OCI-LY1 (cell line): ENCODE measurements at regions not wholly inside any gene's neighbourhood (a gene's known extent, or its start where the extent isn't known, plus 50 kb on each side); places are given as distances from the start of the nearest gene placed in this dataset.

Source experiments
- H2AFZ ChIP-seq: fragments of 200-600 bp; sonication (generic), shearing (Covaris generic); 2 replicates; pipeline ENCODE4 v1.6.0; 2014; ENCODE audit warnings: antibody characterized with exemption, mild to moderate bottlenecking, low read length
- H3F3A ChIP-seq: fragments of 200-600 bp; sonication (generic), shearing (Covaris generic); 2 replicates; pipeline ENCODE4 v1.6.0; 2014; ENCODE audit warnings: mild to moderate bottlenecking, antibody characterized with exemption, low read length, moderate library complexity; ENCODE audit not compliant: insufficient read depth
- H3K27ac ChIP-seq: fragments of 200-600 bp; sonication (generic); 2 replicates; pipeline ENCODE4 v1.5.1; 2014; ENCODE audit warnings: low read length, mixed run types, mild to moderate bottlenecking, low read depth; ENCODE audit not compliant: poor library complexity, severe bottlenecking
- H3K27me3 ChIP-seq: fragments of 200-600 bp; sonication (generic); 2 replicates; pipeline ENCODE4 v1.6.0; 2014; ENCODE audit warnings: antibody characterized with exemption, mild to moderate bottlenecking, low read length, moderate library complexity; ENCODE audit not compliant: insufficient read depth
- H3K36me3 ChIP-seq: fragments of 200-600 bp; sonication (generic); 2 replicates; pipeline ENCODE4 v1.6.1; 2014; ENCODE audit warnings: mild to moderate bottlenecking, antibody characterized with exemption, low read length, moderate library complexity, mixed read lengths; ENCODE audit not compliant: insufficient read depth
- H3K4me1 ChIP-seq: fragments of 200-600 bp; sonication (generic); 2 replicates; pipeline ENCODE4 v1.5.1; 2014; ENCODE audit warnings: mild to moderate bottlenecking, low read length, moderate library complexity; ENCODE audit not compliant: insufficient read depth, severe bottlenecking
- H3K4me2 ChIP-seq: fragments of 200-600 bp; sonication (generic), shearing (Covaris generic); 2 replicates; pipeline ENCODE4 v1.6.1; 2014; ENCODE audit warnings: low read length
- H3K4me3 ChIP-seq: fragments of 200-600 bp; sonication (generic); 2 replicates; pipeline ENCODE4 v1.5.1; 2014; ENCODE audit warnings: low read length, low read depth, mild to moderate bottlenecking, mixed read lengths; ENCODE audit not compliant: poor library complexity, severe bottlenecking
- H3K79me2 ChIP-seq: fragments of 200-600 bp; shearing (Covaris generic); 2 replicates; pipeline ENCODE4 v1.6.1; 2016; ENCODE audit warnings: mixed run types, low read length, mixed read lengths; ENCODE audit not compliant: insufficient read depth
- H3K9ac ChIP-seq: fragments of 200-600 bp; sonication (generic), shearing (Covaris generic); 2 replicates; pipeline ENCODE4 v1.6.1; 2014; ENCODE audit warnings: mild to moderate bottlenecking, low read length, mixed read lengths
- H3K9me2 ChIP-seq: fragments of 200-600 bp; sonication (generic), shearing (Covaris generic); 2 replicates; pipeline ENCODE4 v1.6.1; 2014; ENCODE audit warnings: low read depth, mild to moderate bottlenecking, low read length, mixed read lengths
- H3K9me3 ChIP-seq: fragments of 200-600 bp; shearing (Covaris generic); 2 replicates; pipeline ENCODE4 v1.6.1; 2014; ENCODE audit warnings: low read length, mixed read lengths
- H4K20me1 ChIP-seq: fragments of 200-600 bp; sonication (generic), shearing (Covaris generic); 2 replicates; pipeline ENCODE4 v1.6.0; 2016; ENCODE audit warnings: mild to moderate bottlenecking, low read length; ENCODE audit not compliant: insufficient read depth
- CTCF ChIP-seq: fragments of 200-600 bp; sonication (generic), shearing (Covaris generic); IDR thresholded peaks from 2 replicates; pipeline ENCODE4 v1.5.1; 2017; ENCODE audit warnings: mild to moderate bottlenecking, antibody characterized with exemption, low read length, moderate library complexity, mixed read lengths
- EZH2 ChIP-seq: fragments of 200-600 bp; sonication (generic), shearing (Covaris generic); IDR thresholded peaks from 2 replicates; pipeline ENCODE4 v1.8.0; 2017; ENCODE audit warnings: borderline replicate concordance, mixed run types, mild to moderate bottlenecking, antibody characterized with exemption, low read length, moderate library complexity, mixed read lengths

GRCh38 chr5:173671121-173671949, 54.9 kb upstream of the BOD1 start:
- peaks cover 20% of the 10 kb centered on the region; the same call in 1 of the 2 replicates for H3K36me3 ChIP-seq
- peaks cover 9% of the 10 kb centered on the region for H3K9me3 ChIP-seq
- H3K4me2 ChIP-seq: no peak overlapping the region
- H3K4me1 ChIP-seq: peaks cover 27% of the 10 kb centered on the region
- no peak overlapping the region for H3K4me3 ChIP-seq
- H3K79me2 ChIP-seq: no peaks in the 10 kb centered on the region
- H3F3A ChIP-seq: no peaks in the 10 kb centered on the region
- H2AFZ ChIP-seq: no peak overlapping the region
- H3K27ac ChIP-seq: no peak overlapping the region
- no peak overlapping the region for H3K9ac ChIP-seq
- no peaks in the 10 kb centered on the region for H3K27me3 ChIP-seq
- TF ChIP-seq CTCF (no peak), EZH2 (no peak)
- H3K9me2 ChIP-seq: no peaks in the 10 kb centered on the region
- H4K20me1 ChIP-seq: no peaks in the 10 kb centered on the region

GRCh38 chr5:173672166-173672565, 55.7 kb upstream of the BOD1 start:
- TF ChIP-seq CTCF (no peak), EZH2 (no peak)
- Histone ChIP-seq H4K20me1 (no peaks in the 10 kb centered on the region), H3K4me3 (no peak overlapping the region), H3K4me2 (no peak overlapping the region), H3K27ac (no peak overlapping the region), H3K9me2 (no peaks in the 10 kb centered on the region), H3F3A (no peaks in the 10 kb centered on the region), H3K9ac (no peak overlapping the region), H3K79me2 (no peaks in the 10 kb centered on the region), H3K27me3 (no peaks in the 10 kb centered on the region), H2AFZ (no peak overlapping the region), H3K36me3 (peaks cover 20% of the 10 kb centered on the region; the same call in 1 of the 2 replicates), H3K4me1 (peaks cover 27% of the 10 kb centered on the region), H3K9me3 (peaks cover 9% of the 10 kb centered on the region)

GRCh38 chr5:173672891-173673290, 56.4 kb upstream of the BOD1 start:
- Histone ChIP-seq H3K4me1 (peaks cover 27% of the 10 kb centered on the region), H3K4me2 (no peak overlapping the region; the same call in 1 of the 2 replicates), H3K9me3 (peaks cover 9% of the 10 kb centered on the region), H3F3A (no peaks in the 10 kb centered on the region), H3K4me3 (no peak overlapping the region), H3K36me3 (peaks cover 20% of the 10 kb centered on the region; the same call in 1 of the 2 replicates), H4K20me1 (no peaks in the 10 kb centered on the region), H3K27me3 (no peaks in the 10 kb centered on the region), H2AFZ (no peak overlapping the region), H3K9me2 (no peaks in the 10 kb centered on the region), H3K27ac (no peak overlapping the region), H3K79me2 (no peaks in the 10 kb centered on the region), H3K9ac (no peak overlapping the region)
- TF ChIP-seq CTCF: no peak
- no peak for TF ChIP-seq EZH2
